HG02571 (cell line): ENCODE measurements at regions not wholly inside any gene's neighbourhood (a gene's known extent, or its start where the extent isn't known, plus 50 kb on each side); places are given as distances from the start of the nearest gene placed in this dataset.

Source experiments
- ATAC-seq: cut with Tn5 transposase; IDR thresholded peaks from one replicate; pipeline ENCODE4 v1.9.1; 2021; ENCODE audit warnings: mild to moderate bottlenecking, moderate library complexity; ENCODE audit not compliant: unreplicated experiment

DNA sequence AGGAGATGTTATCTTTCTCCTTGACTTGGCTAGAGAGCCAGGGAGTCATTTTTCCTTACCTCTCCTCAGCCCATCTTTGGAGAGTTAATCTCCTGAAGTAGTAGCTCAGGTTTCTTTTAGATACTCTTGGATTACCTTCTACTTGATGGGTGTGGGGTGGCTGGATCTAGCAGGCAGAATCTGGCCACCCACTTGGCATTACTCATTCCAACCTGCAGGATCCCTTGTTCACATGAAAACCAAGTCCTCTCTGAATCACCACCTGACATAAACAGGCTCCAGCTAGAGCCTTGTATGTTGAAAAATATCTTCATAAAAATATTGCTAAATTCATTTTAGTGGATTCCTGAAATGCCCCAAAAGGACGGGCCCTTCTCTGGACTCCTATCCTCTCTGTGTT, 250.6 kb upstream of the PLET1 start:
- no peak for ATAC-seq

DNA sequence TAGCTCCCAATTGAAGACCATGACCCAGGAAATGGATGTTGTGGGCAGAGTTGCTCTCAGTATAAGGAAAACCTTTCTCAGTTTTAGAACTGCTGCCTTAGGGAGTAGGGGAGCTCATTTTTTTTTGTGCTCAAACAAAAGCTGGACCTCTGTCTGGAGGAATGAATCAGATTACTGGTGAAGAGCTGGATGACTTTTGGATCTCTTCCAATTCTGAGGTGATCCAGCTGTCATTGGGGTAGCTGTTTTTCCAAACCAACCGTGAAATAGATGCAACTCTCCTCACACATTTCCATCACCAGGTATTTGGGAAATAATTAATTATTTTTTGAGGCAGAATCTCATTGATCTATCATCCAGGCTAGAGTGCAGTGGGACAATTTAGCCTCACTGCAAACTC, 251.3 kb upstream of the PLET1 start:
- no peak for ATAC-seq

DNA sequence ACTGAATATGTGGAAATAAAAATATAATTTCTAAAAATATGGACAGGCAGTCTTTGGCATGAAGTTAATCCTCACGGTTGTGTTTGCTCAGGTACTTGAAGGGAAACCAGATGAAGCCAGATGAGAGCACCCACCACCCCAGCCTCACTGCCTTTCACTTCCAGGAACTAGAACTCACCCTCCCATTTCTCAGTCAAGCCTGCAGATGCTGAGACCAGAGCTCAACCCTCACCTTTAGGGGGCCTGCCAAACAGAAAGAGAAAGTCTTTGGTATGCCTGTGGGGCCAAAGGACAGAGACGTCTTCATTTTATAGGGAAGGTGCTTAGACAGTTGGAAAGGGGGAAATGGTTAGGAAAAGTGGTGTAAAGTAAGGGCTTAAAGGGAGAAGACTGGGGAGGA, 252.8 kb upstream of the PLET1 start:
- no peak for ATAC-seq

DNA sequence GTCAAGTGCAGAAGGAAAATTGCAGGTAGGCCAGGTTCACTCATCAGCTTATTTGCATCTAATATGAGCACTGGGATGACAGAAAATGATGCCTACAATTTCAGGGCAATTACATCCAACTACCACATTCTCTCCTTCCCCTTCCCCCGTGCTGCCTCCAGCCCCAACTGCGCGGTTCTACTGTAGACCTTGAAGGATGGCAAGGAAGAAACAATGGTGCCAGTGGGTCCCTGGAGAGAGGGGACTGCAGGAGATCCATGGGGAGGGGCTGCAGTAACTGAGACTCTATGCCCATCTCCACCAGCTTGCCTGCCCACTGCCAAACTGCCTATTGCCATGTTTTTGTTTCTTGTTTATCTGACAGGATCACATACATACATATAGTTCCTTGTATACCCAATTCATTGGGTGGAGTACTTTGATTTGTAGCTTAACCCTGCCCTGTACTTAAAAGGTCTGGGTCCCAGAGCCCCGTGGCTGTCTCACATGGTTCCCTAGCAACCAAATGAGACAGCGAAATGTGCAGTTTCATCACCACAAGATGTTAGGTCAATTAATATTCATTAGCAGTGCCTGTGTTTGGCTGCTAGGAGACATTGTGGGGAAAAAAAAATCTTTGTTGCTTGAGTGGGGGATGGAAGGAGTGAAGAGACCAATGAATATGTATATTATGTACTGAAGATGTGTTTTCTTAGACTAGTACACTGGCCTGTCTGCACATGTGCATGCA, 253.5 kb upstream of the PLET1 start:
- ATAC-seq = no peak

DNA sequence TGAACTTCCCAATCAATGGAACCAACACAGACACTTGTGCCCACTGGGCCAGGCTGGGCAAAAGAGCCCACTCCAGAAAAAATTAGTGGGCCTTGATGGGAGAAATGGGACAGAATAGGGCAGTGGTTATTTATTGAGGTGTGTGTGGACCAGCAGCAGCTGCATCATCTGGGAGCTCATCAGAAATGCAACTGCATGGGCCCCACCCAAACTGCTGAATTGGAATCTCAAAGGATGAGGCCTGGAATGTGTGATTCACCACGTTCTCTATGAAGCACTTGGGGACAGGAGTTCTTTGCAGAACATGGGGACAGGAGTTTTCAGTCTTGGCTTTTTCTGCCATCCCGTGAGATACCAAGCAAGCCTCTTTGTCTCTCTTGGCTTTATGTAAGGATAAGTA, 255.6 kb upstream of the PLET1 start:
- ATAC-seq = no peak

DNA sequence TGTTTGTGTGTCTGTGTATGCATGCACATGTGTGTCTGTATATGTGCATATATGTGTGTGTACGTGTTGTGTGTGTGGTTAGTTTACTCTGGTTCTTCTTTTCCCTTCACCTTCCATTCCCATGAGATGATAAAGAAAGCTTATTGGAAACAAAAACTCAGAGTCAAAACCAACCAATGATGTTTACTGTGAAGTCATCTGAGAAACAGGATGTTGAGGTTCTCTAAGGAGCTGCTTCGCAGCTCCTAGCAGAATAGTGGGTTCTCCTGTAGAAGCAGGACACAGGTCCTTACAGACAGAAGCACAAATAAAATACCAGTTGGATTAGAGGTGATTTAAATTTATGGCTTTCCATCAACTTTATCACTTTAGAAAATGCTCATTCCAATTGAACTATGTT, 256.1 kb upstream of the PLET1 start:
- no peak for ATAC-seq

DNA sequence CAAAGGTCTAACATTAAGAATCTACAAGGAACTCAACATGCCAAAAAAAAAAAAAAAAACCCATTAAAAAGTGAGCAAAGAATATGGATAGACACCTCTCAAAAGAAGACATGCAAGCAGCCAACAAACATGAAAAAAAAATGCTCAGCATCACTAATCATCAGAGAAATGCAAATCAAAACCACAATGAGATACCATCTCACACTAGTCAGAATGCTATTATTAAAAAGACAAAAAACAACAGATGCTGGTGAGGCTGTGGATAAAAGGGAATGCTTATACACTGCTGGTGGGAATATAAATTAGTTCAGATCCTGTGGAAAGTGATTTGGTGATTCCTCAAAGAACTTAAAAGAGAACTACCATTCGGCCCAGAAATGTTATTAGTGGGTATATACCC, 257.7 kb upstream of the PLET1 start:
- no peak for ATAC-seq

DNA sequence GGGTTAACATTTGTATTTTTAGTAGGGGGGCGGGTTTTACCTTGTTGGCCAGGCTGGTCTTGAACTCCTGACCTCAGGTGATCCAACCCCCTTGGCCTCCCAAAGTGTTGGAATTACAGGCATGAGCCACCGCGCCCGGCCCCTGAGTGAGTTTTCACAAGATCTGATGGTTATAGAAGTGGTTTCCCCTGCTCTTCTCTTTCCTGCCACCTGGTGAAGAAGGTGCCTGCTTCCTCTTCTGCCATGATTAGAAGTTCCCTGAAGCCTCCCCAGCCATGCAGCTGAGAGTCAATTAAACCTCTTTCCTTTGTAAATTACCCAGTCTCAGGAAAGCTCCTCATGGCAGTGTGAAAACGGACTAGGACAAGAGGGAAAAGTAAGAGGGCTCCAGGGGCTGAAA, 259.1 kb upstream of the PLET1 start:
- no peak for ATAC-seq

DNA sequence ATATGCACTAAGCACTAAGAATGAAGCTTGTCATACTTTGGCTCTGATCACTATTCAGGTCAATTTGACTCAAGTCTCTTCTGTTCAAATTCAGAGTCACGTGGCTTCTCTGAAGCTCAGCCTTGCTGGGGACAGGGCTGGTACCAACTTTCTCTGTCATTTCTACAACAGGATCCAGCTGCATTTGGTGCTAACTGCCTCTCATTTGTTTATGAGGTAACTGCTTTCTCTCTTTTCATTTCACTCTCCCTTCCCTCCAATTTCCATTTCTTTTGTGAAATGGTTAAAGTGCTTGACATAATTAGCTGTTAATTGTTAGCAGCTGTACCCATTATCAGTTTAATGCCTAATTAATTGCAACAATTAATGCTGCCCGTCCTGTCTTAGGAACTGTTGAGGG, 259.7 kb upstream of the PLET1 start:
- ATAC-seq = no peak

DNA sequence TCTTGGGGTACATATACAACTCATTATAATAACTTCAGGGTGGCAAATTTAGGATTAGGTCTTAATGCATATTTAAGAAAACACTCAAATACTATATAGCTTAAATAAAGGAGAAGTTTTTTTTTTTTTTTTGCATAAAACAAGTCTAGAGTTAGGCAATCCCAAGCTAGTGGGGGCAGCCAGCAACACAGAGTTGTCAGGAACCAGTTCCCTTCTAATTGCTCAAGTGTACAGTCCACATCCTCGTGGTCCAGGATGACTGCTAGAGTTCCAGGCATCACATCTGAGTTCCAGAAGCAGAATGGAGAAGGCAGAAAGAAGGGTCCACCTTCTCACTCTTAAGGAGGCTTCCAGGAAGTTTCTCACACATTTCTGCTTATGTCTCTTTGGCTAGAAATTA, 261.9 kb upstream of the PLET1 start:
- ATAC-seq = no peak

DNA sequence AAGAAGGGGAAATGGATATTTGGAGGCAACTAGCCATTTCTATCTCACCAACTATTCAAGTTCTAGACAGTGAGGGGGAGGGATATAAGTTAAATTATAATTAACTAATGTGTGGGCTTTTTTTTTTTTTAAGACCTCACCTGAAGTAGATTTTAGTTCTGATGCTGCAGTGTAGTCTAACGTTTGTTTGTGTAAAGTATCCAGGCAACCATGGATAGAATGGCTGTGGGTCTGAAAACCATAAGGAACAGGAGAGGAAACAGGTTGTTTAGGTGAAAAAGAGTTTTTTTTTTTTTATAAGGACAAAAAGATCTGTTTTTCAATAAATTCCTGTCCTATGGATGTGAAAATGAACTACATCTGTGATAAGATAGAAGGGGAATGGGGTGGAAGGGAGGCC, 262.4 kb upstream of the PLET1 start:
- no peak for ATAC-seq

DNA sequence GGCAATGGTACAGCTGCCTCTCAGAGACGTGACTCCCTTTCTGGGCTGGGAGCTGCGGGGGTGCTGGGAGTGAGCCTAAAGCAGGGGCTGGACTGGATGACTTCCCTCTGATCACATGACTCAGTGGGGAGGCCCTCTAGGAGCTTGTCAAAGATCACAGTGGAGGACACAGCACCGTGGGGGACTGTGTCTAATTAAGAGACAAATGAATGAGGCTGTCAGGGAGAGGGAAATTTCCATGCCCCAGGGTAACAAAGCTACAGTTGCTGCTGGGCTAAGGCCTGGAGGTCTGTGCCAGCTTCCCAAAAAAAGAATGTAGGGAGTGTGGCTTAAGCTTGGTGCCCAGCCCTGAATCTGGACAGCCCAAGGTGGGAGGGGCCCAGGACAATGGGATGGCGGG, 262.8 kb upstream of the PLET1 start:
- no peak for ATAC-seq

DNA sequence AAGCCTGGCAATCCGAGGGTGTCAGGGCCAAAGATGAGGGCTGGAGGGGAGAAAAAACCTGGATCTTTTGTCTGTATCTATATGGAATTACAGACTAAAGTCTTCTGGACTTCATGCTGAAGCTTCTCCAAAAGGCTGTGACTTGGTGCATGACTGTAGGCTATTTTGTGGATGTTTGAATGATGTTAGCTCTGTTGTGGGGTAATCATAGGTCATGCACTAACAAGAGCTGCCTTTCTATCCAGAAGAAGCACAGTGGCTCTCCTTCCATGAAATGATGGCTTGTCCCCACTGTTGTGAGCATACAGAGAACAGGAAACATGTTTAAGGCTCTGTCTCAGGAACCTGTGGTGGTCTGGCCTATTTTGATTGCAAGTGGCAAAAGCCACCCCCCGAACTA, 263.3 kb upstream of the PLET1 start:
- no peak for ATAC-seq

DNA sequence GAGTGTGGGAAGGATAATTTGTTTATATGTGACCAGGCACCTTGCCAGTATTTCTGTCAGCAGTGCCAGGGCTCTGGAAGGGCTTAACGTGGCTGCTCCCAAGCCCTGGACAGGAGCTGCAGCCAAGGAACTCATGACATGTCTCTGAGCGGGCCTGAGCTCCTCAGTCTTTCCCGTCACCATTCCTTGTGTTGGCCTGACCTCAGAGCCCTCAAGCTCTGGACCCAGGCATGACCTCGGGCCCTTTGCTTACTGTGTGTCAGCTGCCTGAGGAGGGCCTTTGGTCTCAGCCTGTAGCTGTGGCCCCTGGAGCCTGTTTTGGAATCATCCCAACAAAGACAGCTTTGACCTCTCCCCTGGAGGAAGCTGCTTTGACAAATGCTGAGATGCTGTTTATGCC, 264.1 kb upstream of the PLET1 start:
- no peak for ATAC-seq

DNA sequence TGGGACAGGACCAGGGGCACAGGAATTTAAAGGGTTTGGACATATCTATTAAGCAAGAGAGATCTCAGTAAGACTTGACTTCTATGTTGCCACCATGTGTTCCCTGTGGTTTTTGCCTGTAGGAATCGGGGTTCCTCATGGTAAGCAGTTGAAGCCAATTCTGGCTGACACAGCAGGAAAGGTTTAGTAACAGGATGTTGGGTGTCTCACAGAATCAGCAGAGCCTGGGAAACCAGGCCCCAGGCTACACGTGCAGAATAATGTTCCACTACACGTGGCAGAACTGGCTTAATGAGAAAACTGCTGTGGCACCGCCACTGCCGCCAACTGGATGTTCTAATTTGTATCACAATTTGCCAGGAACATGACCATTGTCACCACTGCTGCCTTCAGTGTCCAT, 264.6 kb upstream of the PLET1 start:
- no peak for ATAC-seq

DNA sequence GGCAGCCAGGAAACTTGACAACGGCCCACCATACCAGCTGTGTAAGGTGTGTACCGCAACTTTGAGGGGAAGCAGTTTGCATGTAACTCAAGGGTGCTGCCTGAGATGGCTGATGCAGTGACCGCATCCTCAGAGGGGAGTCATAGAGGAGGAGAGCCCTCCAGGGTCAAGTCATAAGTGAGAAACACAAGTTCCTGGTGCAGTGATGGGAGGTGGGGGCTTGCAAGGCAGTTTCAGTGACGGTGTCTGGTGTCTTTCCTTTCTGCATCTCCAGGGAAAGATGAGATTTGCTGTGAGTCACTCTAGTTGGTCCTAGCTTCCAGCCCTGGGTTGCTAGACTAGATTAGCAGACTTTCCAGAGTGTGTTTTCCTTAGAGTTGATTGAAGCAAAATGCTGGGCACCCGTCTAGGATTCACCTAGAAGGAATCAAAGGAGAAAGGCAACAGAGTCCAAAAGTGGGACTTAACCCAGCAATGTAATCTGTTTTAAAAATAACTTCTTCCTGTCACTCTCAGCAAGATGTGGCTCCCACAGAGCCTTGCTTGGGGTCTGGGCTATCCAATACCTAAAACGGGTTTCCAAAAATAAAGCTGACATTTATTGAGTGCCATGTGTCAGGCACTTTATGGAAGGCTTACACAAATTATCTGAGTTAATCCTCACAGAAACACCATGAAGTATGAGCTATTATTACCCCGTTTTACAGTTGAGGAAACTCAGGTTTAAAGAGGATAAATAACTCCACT, 265.4 kb upstream of the PLET1 start:
- ATAC-seq = no peak

DNA sequence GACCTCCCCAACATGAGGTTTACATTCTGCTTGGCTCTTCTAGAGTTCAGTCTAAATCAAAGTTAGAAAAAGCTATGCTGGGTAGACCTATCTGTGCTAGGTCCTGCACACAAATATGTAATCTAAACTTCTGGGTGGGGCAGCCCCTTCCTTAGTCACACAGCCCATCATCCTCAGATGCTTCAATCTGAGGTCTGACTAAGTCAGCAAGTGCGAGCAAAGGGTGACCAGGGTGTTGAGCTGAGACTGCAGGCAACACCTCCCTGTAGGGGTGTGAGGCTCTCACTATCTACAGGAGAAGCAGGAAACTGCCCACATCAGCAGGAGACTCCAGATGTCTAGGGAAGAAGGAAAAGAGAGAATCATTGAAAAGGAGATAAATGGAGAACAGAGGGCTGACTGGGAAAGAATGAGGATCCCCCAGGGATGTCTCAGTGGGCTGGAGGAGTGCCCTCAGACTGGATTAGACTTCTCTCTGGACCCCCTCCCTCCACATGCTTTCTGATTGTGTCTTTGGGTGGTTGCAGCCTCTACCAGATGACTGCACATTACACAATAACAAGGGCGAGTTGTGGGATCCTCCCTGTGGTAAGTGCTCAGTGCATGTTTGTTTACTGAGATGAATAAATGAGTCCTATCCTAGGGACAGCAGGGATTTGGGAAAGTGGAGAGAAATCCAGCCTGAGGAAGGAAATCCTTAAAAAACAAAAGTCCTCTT, 266.2 kb upstream of the PLET1 start:
- no peak for ATAC-seq

DNA sequence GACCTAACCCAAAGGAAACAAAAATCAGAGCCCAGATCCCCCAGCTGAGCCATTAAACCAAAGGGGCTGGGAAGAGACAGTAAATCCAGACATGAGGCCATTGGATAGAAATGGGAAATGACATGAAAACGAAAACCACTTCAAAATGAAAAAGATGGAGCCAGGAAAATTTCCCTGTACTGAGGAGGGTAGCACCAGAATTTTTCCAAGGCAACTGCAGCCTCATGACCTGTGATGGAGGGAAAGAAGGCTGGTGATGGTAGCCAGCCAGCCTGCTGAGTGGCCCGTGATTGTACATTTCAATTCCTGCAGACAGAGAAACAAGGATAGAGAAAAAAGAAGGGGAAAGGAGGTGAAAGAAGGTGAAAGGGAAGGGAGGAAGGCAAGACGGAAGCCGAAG, 268.4 kb upstream of the PLET1 start:
- no peak for ATAC-seq

DNA sequence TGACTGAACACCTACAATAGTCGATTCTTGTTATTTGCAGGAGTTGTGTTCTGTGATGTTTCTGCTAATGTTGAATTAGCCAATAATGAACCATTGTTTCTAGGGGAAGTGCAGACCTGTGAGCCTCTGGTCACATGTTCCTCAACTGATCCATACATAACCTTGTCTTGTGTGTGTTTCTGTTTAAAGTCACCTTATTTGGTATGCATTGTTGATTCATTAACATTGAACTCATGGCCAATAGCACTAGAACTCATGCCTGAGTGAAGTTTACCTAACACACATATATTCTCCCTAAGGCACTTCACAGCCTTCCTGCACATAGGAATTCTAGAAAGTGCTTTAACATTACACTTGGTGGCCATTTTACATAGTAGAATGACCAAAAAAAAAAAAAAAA, 271.8 kb upstream of the PLET1 start:
- no peak for ATAC-seq

DNA sequence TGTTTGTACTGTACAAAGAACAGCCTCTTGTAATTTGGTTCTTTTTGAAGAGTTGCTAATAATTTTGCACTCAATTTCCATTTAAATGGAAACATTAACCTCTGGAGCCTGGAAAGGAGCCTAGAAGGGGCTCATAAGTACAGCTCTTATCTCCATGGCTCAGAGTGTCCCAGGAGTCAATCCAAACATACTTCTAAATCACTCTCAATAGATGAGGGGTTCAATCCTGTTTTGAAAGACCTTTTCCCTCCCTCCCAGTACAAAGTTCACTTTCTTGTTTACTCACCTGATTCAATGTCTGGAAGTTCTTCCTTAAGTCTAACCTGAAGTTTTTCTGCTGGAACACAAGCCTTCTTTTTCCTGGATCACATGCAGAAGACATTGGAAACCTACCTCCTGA, 273.0 kb upstream of the PLET1 start:
- no peak for ATAC-seq

DNA sequence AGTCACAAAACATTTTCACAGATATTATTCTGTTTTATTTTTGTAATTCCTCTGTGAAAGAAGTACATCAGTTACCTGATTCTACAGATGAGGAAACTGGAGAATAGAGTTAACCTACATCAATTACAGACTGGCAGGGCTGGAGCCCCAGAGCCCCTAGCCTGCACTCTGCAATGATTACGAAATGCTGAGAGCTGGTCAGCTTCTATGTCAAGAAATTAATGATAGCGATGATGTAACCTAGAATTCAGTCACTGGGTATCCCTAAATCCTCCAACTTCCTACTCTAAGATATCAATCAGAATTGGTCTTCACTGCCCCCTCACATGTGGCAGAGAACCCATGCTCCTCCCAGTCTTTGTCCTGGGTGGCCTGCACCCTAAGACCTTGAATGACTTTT, 273.5 kb upstream of the PLET1 start:
- no peak for ATAC-seq

DNA sequence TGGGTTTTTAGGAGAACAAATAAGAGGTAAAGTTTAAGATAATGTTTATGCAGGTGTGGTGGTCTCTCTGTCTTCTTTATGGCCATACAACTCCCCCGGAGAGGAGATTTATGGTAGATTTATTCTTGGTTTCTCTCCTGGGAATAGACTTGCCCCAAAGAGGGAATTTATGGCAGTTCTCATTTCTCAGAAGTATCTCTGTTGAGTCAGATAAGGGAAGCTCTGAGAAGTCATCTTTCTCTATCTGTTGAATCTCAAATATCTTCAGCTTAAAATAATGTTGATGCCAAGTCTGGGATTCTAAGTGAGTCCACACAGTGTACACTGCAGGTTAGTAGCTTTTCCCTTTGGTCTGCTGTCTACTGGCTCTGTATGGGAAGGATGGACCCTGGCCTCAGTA, 276.4 kb upstream of the PLET1 start:
- no peak for ATAC-seq
